ENCODE measurements at regions not wholly inside any gene's neighbourhood (a gene's known extent, or its start where the extent isn't known, plus 50 kb on each side); places are given as distances from the start of the nearest gene placed in this dataset.

- DNase-seq: no peak
Measured at GRCh38 chr4:28548594-28548993, 1688.0 kb downstream of the STIM2 start.

GRCh38 chr4:28555866-28556265 lies 1695.2 kb downstream of the STIM2 start:
- DNase-seq: no peak

- no peak for DNase-seq
Measured at GRCh38 chr4:28557755-28558154, 1697.1 kb downstream of the STIM2 start.

GRCh38 chr4:28558895-28559294 lies 1698.3 kb downstream of the STIM2 start:
- no peak for DNase-seq

GRCh38 chr4:28562913-28563312 lies 1702.3 kb downstream of the STIM2 start:
- no peak for DNase-seq

- DNase-seq: no peak
Measured at GRCh38 chr4:28565396-28565795, 1704.8 kb downstream of the STIM2 start.

- no peak for DNase-seq
Measured at GRCh38 chr4:28600958-28601357, 1740.3 kb downstream of the STIM2 start.

GRCh38 chr4:28621591-28621990 lies 1761.0 kb downstream of the STIM2 start:
- DNase-seq: no peak

- DNase-seq: no peak
Measured at GRCh38 chr4:28636971-28637370, 1776.3 kb downstream of the STIM2 start.

- DNase-seq: no peak
Measured at GRCh38 chr4:28639747-28640146, 1779.1 kb downstream of the STIM2 start.

GRCh38 chr4:28654618-28655017 lies 1794.0 kb downstream of the STIM2 start:
- DNase-seq: no peak

GRCh38 chr4:28665306-28665705 lies 1804.7 kb downstream of the STIM2 start:
- DNase-seq: no peak

GRCh38 chr4:28675582-28675981 lies 1814.9 kb downstream of the STIM2 start:
- DNase-seq: no peak

GRCh38 chr4:28677808-28678207 lies 1817.2 kb downstream of the STIM2 start:
- no peak for DNase-seq

GRCh38 chr4:28682847-28683246 lies 1822.2 kb downstream of the STIM2 start:
- no peak for DNase-seq

- DNase-seq: peak; percentile 17
Measured at GRCh38 chr4:28686618-28687017, 1826.0 kb downstream of the STIM2 start.

- DNase-seq: no peak
Measured at GRCh38 chr4:28690890-28691289, 1830.2 kb downstream of the STIM2 start.

GRCh38 chr4:28702571-28702970 lies 1841.9 kb downstream of the STIM2 start:
- DNase-seq: no peak

- DNase-seq: no peak
Measured at GRCh38 chr4:28709891-28710290, 1849.2 kb downstream of the STIM2 start.

GRCh38 chr4:28723371-28723770 lies 1862.7 kb downstream of the STIM2 start:
- DNase-seq: no peak

GRCh38 chr4:28724239-28724638 lies 1863.6 kb downstream of the STIM2 start:
- DNase-seq: no peak

- no peak for DNase-seq
Measured at GRCh38 chr4:28730304-28730703, 1869.7 kb downstream of the STIM2 start.

- no peak for DNase-seq
Measured at GRCh38 chr4:28744066-28744465, 1883.4 kb downstream of the STIM2 start.

- no peak for DNase-seq
Measured at GRCh38 chr4:28754376-28754775, 1893.7 kb downstream of the STIM2 start.

GRCh38 chr4:28755081-28755480 lies 1894.4 kb downstream of the STIM2 start:
- DNase-seq: no peak

GRCh38 chr4:28759064-28759463 lies 1898.4 kb downstream of the STIM2 start:
- DNase-seq: no peak
